WTC11 (cell line): ENCODE measurements at regions not wholly inside any gene's neighbourhood (a gene's known extent, or its start where the extent isn't known, plus 50 kb on each side); places are given as distances from the start of the nearest gene placed in this dataset.

Experiments used
- ATAC-seq: fragments of 200-7000 bp; cut with Tn5 transposase; 2 replicates; pipeline ENCODE4 v1.10.0; 2021; ENCODE audit warnings: mild to moderate bottlenecking, moderate library complexity
- CTCF ChIA-PET: fragments of 300-600 bp; sonication (Branson Sonifier 250); formaldehyde crosslinking; loops from one replicate; lab custom pipeline; 2021; ENCODE audit warnings: antibody characterized with exemption; lab: Charles Lee
- POLR2A ChIA-PET: fragments of 350-600 bp; sonication (Branson Sonifier 250); formaldehyde crosslinking; loops from one replicate; lab custom pipeline; 2021; ENCODE audit warnings: antibody characterized with exemption; lab: Charles Lee
- DNase-seq: peaks from one replicate; pipeline ENCODE4 v3.0.0; 2021; ENCODE audit warnings: low spot score
- H3K27ac Mint-ChIP-seq: 2 replicates; pipeline ENCODE4 v1.8.0; 2021; ENCODE audit warnings: mixed read lengths
- H3K27me3 Mint-ChIP-seq: 2 replicates; pipeline ENCODE4 v1.8.0; 2021; ENCODE audit warnings: low read depth, mild to moderate bottlenecking, moderate library complexity, mixed read lengths
- H3K36me3 Mint-ChIP-seq: 2 replicates; pipeline ENCODE4 v1.8.0; 2021; ENCODE audit warnings: mixed read lengths
- H3K4me1 Mint-ChIP-seq: 2 replicates; pipeline ENCODE4 v1.8.0; 2022; ENCODE audit warnings: mixed read lengths
- H3K4me3 Mint-ChIP-seq: 2 replicates; pipeline ENCODE4 v1.8.0; 2021; ENCODE audit warnings: mild to moderate bottlenecking, moderate library complexity, mixed read lengths
- H3K9me3 Mint-ChIP-seq: 2 replicates; pipeline ENCODE4 v1.8.0; 2021; ENCODE audit warnings: mixed read lengths
- ESRRA ChIP-seq: sonication (generic); formaldehyde crosslinking; IDR thresholded peaks from 2 replicates; pipeline ENCODE4 v1.8.1; 2022; ENCODE audit warnings: mild to moderate bottlenecking, missing genetic modification reagents, borderline replicate concordance
- ETV6 ChIP-seq: sonication (generic); formaldehyde crosslinking; IDR thresholded peaks from 2 replicates; pipeline ENCODE4 v1.8.1; 2022; ENCODE audit warnings: mild to moderate bottlenecking, missing genetic modification reagents
- GTF2I ChIP-seq: fragments of 250-450 bp; sonication (Bioruptor Pico); conservative IDR thresholded peaks from 2 replicates; pipeline ENCODE4 v1.4.0; 2021; ENCODE audit warnings: mild to moderate bottlenecking
- JUN ChIP-seq: sonication (generic); formaldehyde crosslinking; IDR thresholded peaks from 2 replicates; pipeline ENCODE4 v1.8.0; 2023; ENCODE audit warnings: mild to moderate bottlenecking, missing genetic modification reagents
- NR1H2 ChIP-seq: sonication (generic); formaldehyde crosslinking; IDR thresholded peaks from 2 replicates; pipeline ENCODE4 v1.9.0; 2021; ENCODE audit warnings: mild to moderate bottlenecking, moderate library complexity, missing genetic modification reagents
- SP1 ChIP-seq: sonication (generic); formaldehyde crosslinking; conservative IDR thresholded peaks from 2 replicates; pipeline ENCODE4 v1.8.1; 2022; ENCODE audit warnings: missing genetic modification reagents
- TCF7 ChIP-seq: sonication (generic); formaldehyde crosslinking; IDR thresholded peaks from 2 replicates; pipeline ENCODE4 v1.8.0; 2022; ENCODE audit warnings: mild to moderate bottlenecking, low read depth, missing genetic modification reagents, moderate library complexity
- ZNF396 ChIP-seq: fragments of 250-450 bp; sonication (Bioruptor Pico); IDR thresholded peaks from 2 replicates; pipeline ENCODE4 v1.8.0; 2021; ENCODE audit warnings: mild to moderate bottlenecking, moderate library complexity, borderline replicate concordance
- ZNF416 ChIP-seq: fragments of 250-450 bp; sonication (Bioruptor Pico); IDR thresholded peaks from 2 replicates; pipeline ENCODE4 v1.9.0; 2021; ENCODE audit warnings: mild to moderate bottlenecking, inconsistent platforms
- ZNF671 ChIP-seq: fragments of 250-450 bp; sonication (Bioruptor Pico); IDR thresholded peaks from 2 replicates; pipeline ENCODE4 v1.8.0; 2021; ENCODE audit warnings: mild to moderate bottlenecking
- TF ChIP-seq, protein P1 (sequence below): sonication (generic); formaldehyde crosslinking; IDR thresholded peaks from 2 replicates; pipeline ENCODE4 v1.8.1; 2022; ENCODE audit warnings: low read depth, mild to moderate bottlenecking, moderate library complexity, missing genetic modification reagents, borderline replicate concordance
- TF ChIP-seq, protein P2 (sequence below): sonication (generic); formaldehyde crosslinking; conservative IDR thresholded peaks from 2 replicates; pipeline ENCODE4 v1.8.1; 2023; ENCODE audit warnings: mild to moderate bottlenecking, low read depth, missing genetic modification reagents, moderate library complexity
- TF ChIP-seq, protein P3 (sequence below): sonication (generic); formaldehyde crosslinking; IDR thresholded peaks from 2 replicates; pipeline ENCODE4 v1.8.0; 2023; ENCODE audit warnings: missing genetic modification reagents
- TF ChIP-seq, protein P4 (sequence below): sonication (generic); formaldehyde crosslinking; IDR thresholded peaks from 2 replicates; pipeline ENCODE4 v1.8.0; 2022; ENCODE audit warnings: mild to moderate bottlenecking, missing genetic modification reagents
- TF ChIP-seq, protein P5 (sequence below): sonication (generic); formaldehyde crosslinking; IDR thresholded peaks from 2 replicates; pipeline ENCODE4 v1.8.0; 2022; ENCODE audit warnings: mild to moderate bottlenecking, missing genetic modification reagents

DNA sequence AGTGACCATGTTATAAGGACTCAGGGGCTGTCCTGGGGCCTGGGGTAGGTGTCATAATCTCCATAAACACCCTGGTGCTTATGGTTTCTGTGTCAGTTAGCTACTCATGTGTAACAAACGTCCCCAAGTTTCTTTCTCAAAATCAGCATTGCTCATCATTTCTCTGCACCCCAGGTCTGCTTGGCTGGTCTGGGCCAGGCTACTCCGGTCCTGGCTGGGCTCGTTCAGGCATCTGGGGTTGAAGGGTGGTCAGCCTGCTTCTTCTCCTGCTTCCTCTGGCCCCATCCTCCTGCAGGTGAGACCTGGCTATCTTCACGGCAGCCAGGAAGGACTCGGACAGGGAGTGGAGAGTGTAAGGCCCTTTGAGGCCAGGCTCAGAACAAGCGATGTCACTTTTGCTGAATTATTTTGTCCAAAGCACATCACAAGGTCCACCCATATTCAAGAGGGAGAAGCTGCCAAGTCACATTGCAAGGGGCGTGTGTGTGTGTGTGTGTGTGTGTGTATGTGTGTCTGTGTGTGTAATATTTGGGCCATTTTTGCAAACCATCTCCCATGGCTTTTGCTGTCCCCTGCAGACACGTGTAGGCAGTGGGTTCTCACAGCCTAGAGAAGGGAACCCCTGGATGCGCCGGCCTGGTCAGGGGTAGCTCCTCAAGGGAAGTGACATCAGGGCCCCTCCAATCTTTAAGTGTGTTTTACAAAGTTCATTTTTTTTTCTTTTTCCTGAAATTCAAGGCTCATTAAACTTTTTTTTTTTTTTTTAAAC lies 535.8 kb downstream of the TBC1D22A start:
- ChIA-PET POLR2A (no interaction called here), CTCF (no interaction called here)
- H3K9me3 Mint-ChIP-seq, result peaks cover 10% of the 10 kb centered on the region

DNA sequence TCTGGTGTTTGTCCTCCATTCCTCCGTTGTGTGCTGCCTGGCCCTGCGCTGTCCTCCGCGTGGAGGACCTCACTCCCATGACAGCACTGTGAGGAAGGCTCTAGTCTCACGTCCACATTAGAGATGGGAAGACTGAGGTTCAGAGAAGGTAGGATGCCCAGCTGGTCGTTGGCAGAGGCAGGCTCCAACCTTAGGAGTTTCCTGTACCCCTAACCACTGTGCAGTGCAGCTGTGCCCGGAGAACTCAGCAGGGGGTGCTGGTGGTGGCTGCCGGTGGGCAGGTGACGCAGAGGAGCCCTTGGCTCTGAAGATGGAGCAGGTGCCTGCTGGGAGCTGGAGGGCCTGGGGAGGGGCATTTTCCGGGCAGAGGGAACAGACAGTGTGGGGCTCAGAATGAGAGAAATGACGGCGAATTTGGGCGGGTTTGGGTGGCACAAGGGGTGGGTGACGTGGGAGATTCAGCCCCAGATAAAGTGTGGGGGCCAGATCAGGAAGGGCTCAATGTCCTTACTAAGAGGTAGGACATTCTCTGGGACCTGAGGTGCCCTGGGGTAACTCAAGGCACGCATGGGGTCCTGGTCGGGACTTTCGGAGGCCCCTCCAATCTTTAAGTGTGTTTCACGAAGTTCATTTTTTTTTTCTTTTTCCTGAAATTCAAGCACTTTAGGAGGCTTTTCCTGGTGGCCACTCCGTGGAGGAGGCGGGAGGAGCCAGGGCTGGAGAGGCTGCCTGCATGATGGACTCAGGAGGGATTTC lies 535.0 kb downstream of the TBC1D22A start:
- POLR2A ChIA-PET, result no interaction called here
- TF ChIP-seq, protein P1, sequence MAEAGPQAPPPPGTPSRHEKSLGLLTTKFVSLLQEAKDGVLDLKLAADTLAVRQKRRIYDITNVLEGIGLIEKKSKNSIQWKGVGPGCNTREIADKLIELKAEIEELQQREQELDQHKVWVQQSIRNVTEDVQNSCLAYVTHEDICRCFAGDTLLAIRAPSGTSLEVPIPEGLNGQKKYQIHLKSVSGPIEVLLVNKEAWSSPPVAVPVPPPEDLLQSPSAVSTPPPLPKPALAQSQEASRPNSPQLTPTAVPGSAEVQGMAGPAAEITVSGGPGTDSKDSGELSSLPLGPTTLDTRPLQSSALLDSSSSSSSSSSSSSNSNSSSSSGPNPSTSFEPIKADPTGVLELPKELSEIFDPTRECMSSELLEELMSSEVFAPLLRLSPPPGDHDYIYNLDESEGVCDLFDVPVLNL (CRISPR knock-in tag), result no peak
- TF ChIP-seq ETV6 (no peak), ESRRA (CRISPR knock-in tag) (no peak), NR1H2 (CRISPR knock-in tag) (no peak), ZNF416 (CRISPR knock-in tag) (no peak), ZNF396 (no peak)
- TF ChIP-seq, protein P2, sequence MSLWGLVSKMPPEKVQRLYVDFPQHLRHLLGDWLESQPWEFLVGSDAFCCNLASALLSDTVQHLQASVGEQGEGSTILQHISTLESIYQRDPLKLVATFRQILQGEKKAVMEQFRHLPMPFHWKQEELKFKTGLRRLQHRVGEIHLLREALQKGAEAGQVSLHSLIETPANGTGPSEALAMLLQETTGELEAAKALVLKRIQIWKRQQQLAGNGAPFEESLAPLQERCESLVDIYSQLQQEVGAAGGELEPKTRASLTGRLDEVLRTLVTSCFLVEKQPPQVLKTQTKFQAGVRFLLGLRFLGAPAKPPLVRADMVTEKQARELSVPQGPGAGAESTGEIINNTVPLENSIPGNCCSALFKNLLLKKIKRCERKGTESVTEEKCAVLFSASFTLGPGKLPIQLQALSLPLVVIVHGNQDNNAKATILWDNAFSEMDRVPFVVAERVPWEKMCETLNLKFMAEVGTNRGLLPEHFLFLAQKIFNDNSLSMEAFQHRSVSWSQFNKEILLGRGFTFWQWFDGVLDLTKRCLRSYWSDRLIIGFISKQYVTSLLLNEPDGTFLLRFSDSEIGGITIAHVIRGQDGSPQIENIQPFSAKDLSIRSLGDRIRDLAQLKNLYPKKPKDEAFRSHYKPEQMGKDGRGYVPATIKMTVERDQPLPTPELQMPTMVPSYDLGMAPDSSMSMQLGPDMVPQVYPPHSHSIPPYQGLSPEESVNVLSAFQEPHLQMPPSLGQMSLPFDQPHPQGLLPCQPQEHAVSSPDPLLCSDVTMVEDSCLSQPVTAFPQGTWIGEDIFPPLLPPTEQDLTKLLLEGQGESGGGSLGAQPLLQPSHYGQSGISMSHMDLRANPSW, result no peak
- TF ChIP-seq, protein P3, sequence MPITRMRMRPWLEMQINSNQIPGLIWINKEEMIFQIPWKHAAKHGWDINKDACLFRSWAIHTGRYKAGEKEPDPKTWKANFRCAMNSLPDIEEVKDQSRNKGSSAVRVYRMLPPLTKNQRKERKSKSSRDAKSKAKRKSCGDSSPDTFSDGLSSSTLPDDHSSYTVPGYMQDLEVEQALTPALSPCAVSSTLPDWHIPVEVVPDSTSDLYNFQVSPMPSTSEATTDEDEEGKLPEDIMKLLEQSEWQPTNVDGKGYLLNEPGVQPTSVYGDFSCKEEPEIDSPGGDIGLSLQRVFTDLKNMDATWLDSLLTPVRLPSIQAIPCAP (CRISPR knock-in tag), result no peak
- TF ChIP-seq, protein P4, sequence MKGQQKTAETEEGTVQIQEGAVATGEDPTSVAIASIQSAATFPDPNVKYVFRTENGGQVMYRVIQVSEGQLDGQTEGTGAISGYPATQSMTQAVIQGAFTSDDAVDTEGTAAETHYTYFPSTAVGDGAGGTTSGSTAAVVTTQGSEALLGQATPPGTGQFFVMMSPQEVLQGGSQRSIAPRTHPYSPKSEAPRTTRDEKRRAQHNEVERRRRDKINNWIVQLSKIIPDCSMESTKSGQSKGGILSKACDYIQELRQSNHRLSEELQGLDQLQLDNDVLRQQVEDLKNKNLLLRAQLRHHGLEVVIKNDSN (CRISPR knock-in tag), result no peak
- TF ChIP-seq, all 79 proteins: peak for 0

More for the DNA sequence above, 535.8 kb downstream of the TBC1D22A start:
- Mint-ChIP-seq H3K36me3 (peaks cover 3% of the 10 kb centered on the region; the same call in 1 of the 2 replicates), H3K4me1 (no peaks in the 10 kb centered on the region), H3K27me3 (peaks cover 3% of the 10 kb centered on the region; the same call in 1 of the 2 replicates), H3K27ac (no peak overlapping the region), H3K4me3 (no peak overlapping the region)
- TF ChIP-seq ZNF671 (CRISPR knock-in tag), result no peak
- TF ChIP-seq SP1, result no peak
- TF ChIP-seq, protein P5, sequence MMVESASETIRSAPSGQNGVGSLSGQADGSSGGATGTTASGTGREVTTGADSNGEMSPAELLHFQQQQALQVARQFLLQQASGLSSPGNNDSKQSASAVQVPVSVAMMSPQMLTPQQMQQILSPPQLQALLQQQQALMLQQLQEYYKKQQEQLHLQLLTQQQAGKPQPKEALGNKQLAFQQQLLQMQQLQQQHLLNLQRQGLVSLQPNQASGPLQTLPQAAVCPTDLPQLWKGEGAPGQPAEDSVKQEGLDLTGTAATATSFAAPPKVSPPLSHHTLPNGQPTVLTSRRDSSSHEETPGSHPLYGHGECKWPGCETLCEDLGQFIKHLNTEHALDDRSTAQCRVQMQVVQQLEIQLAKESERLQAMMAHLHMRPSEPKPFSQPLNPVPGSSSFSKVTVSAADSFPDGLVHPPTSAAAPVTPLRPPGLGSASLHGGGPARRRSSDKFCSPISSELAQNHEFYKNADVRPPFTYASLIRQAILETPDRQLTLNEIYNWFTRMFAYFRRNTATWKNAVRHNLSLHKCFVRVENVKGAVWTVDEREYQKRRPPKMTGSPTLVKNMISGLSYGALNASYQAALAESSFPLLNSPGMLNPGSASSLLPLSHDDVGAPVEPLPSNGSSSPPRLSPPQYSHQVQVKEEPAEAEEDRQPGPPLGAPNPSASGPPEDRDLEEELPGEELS (CRISPR knock-in tag), result no peak
- no peak for TF ChIP-seq TCF7 (CRISPR knock-in tag)
- TF ChIP-seq, protein P4 (CRISPR knock-in tag), result no peak
- TF ChIP-seq JUN, result no peak
- no peak for TF ChIP-seq GTF2I (CRISPR knock-in tag)
- ATAC-seq (no peak), DNase-seq (no peak)

More for the DNA sequence above, 535.0 kb downstream of the TBC1D22A start:
- no peak overlapping the region for H3K4me3 Mint-ChIP-seq
- ATAC-seq (no peak), DNase-seq (no peak)
- no peaks in the 10 kb centered on the region for H3K4me1 Mint-ChIP-seq
- peaks cover 11% of the 10 kb centered on the region for H3K9me3 Mint-ChIP-seq
- peaks cover 3% of the 10 kb centered on the region; the same call in 1 of the 2 replicates for H3K36me3 Mint-ChIP-seq
- no peak overlapping the region for H3K27ac Mint-ChIP-seq
- CTCF ChIA-PET, result no interaction called here
- peaks cover 3% of the 10 kb centered on the region; the same call in 1 of the 2 replicates for H3K27me3 Mint-ChIP-seq
